Neural progenitor cell (in vitro differentiated cells): ENCODE measurements at regions not wholly inside any gene's neighbourhood (a gene's known extent, or its start where the extent isn't known, plus 50 kb on each side); places are given as distances from the start of the nearest gene placed in this dataset.

Source experiments
- CTCF ChIP-seq: fragments of 200-600 bp; sonication (generic); IDR thresholded peaks from 2 replicates; pipeline ENCODE4 v1.5.1; 2017; ENCODE audit warnings: antibody characterized with exemption, mild to moderate bottlenecking
- EZH2 ChIP-seq: fragments of 200-600 bp; sonication (generic); IDR thresholded peaks from 2 replicates; pipeline ENCODE4 v1.6.1; 2017; ENCODE audit warnings: antibody characterized with exemption, mild to moderate bottlenecking, moderate library complexity

GRCh38 chr5:60382716-60383115, 317.2 kb downstream of the DEPDC1B start:
- TF ChIP-seq CTCF, result peak; percentile 46
- TF ChIP-seq EZH2, result no peak
